ENCODE measurements at regions not wholly inside any gene's neighbourhood (a gene's known extent, or its start where the extent isn't known, plus 50 kb on each side); places are given as distances from the start of the nearest gene placed in this dataset.

DNA sequence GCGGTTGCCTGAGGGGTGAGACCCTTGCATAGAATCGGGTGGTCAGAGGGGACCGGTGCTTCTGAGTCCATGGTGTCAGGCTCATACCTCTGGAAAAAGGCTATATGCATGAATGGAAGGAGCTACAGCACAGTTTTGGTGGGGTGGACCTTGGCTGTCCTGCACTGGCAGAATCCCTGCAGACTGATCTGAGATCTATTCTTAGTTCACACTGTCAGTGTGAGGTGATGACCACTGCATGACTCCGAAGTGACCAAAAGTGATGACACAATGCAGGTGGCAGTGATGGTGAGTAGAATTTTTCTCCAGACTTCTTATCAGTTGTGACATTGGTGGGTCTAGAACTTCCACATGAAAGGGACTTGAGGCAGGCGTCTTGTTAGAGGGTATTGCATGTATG, 105.2 kb upstream of the SLC28A3 start:
- TF ChIP-seq, protein P1, sequence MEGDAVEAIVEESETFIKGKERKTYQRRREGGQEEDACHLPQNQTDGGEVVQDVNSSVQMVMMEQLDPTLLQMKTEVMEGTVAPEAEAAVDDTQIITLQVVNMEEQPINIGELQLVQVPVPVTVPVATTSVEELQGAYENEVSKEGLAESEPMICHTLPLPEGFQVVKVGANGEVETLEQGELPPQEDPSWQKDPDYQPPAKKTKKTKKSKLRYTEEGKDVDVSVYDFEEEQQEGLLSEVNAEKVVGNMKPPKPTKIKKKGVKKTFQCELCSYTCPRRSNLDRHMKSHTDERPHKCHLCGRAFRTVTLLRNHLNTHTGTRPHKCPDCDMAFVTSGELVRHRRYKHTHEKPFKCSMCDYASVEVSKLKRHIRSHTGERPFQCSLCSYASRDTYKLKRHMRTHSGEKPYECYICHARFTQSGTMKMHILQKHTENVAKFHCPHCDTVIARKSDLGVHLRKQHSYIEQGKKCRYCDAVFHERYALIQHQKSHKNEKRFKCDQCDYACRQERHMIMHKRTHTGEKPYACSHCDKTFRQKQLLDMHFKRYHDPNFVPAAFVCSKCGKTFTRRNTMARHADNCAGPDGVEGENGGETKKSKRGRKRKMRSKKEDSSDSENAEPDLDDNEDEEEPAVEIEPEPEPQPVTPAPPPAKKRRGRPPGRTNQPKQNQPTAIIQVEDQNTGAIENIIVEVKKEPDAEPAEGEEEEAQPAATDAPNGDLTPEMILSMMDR (IDR thresholded peaks at IDR 0.05; ENCODE audit: low read depth, low read length, missing control alignments) = no peak
- H3K4me3 ChIP-seq (ENCODE audit: low read depth, low read length) = no peak overlapping the region
- no peak for DNase-seq (ENCODE audit: low read depth)

DNA sequence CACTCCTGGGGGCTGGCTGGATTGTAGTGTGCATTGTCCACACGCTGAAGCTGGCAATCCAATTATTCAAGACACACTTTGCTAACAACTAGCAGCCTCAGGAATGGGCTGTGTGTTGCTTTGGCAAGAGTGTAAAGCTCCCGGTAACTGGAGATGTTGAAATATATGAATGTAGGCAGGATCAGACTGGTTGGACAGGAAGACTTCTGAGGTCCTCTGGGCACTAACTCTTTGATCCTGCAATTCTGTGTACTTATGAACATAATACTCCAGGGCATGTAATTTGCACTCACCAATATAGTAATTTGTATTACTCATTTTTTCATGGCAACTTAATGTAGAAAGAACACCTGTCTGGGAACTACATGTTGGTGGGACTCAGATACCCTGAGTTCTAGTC, 106.7 kb upstream of the SLC28A3 start:
- no peak for DNase-seq (ENCODE audit: low read depth)
- no peak overlapping the region for H3K4me3 ChIP-seq (ENCODE audit: low read depth, low read length)
- TF ChIP-seq, protein P1 (IDR thresholded peaks at IDR 0.05; ENCODE audit: low read depth, low read length, missing control alignments) = no peak

DNA sequence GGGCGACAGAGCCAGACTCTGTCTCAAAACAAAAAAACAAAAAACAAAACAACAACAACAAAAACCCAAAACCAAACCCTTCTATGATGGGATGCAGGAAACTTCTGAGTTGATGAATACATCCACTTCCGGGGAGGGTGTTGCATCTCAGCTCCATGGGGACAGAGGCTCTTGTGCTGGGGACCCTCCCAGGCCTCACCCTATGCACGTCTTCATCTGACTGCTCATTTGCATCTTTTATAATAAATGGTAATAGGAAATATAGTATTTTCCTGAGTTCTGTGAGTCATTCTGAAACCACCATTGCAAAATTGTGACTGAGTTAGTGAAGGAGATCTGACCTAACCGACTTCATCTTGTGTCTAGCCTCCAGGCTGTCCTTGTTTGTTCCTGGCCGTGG, 109.5 kb upstream of the SLC28A3 start:
- TF ChIP-seq, protein P1 (IDR thresholded peaks at IDR 0.05; ENCODE audit: low read depth, low read length, missing control alignments) = no peak
- no peak for DNase-seq (ENCODE audit: low read depth)
- no peak overlapping the region for H3K4me3 ChIP-seq (ENCODE audit: low read depth, low read length)

- TF ChIP-seq, protein P1 (IDR thresholded peaks at IDR 0.05; ENCODE audit: low read depth, low read length, missing control alignments) = no peak
- H3K4me3 ChIP-seq (ENCODE audit: low read depth, low read length) = no peak overlapping the region
Observed at GRCh38 chr9:84456527-84456926, 116.0 kb upstream of the SLC28A3 start.

GRCh38 chr9:84460695-84461094, 120.1 kb upstream of the SLC28A3 start:
- no peak overlapping the region for H3K4me3 ChIP-seq (ENCODE audit: low read depth, low read length)
- DNase-seq (ENCODE audit: low read depth) = no peak
- TF ChIP-seq, protein P1 (IDR thresholded peaks at IDR 0.05; ENCODE audit: low read depth, low read length, missing control alignments) = no peak

More at GRCh38 chr9:84456527-84456926, 116.0 kb upstream of the SLC28A3 start:
- no peak for DNase-seq (ENCODE audit: low read depth)

GRCh38 chr9:84463272-84463671, 122.7 kb upstream of the SLC28A3 start:
- DNase-seq (ENCODE audit: low read depth) = no peak
- H3K4me3 ChIP-seq (ENCODE audit: low read depth, low read length) = no peak overlapping the region
- TF ChIP-seq, protein P1 (IDR thresholded peaks at IDR 0.05; ENCODE audit: low read depth, low read length, missing control alignments) = no peak

- no peak for DNase-seq (ENCODE audit: low read depth)
- no peak overlapping the region for H3K4me3 ChIP-seq (ENCODE audit: low read depth, low read length)
- TF ChIP-seq, protein P1 (IDR thresholded peaks at IDR 0.05; ENCODE audit: low read depth, low read length, missing control alignments) = no peak
Observed at GRCh38 chr9:84466580-84467285, 126.2 kb upstream of the SLC28A3 start.

All from GM12864 (cell line).